ENCODE measurements at regions not wholly inside any gene's neighbourhood (a gene's known extent, or its start where the extent isn't known, plus 50 kb on each side); places are given as distances from the start of the nearest gene placed in this dataset.

GRCh38 chr2:221156062-221156734, 415.9 kb downstream of the EPHA4 start:
- DNase-seq (ENCODE audit: low spot score): no peak
- in situ Hi-C loops (cut with HindIII; ENCODE audit: low sequenced_read_pairs): no loop called here

- in situ Hi-C loops (cut with HindIII; ENCODE audit: low sequenced_read_pairs): no loop called here
- no peak for DNase-seq (ENCODE audit: low spot score)
These were observed 410.9 kb downstream of the EPHA4 start for GRCh38 chr2:221161186-221161585.

- DNase-seq (ENCODE audit: low spot score): no peak
- in situ Hi-C loops (cut with HindIII; ENCODE audit: low sequenced_read_pairs): no loop called here
These were observed 405.8 kb downstream of the EPHA4 start for GRCh38 chr2:221166292-221166691.

GRCh38 chr2:221167561-221167960, 404.5 kb downstream of the EPHA4 start:
- DNase-seq (ENCODE audit: low spot score): no peak
- in situ Hi-C loops (cut with HindIII; ENCODE audit: low sequenced_read_pairs): no loop called here

GRCh38 chr2:221169724-221170123, 402.4 kb downstream of the EPHA4 start:
- in situ Hi-C loops (cut with HindIII; ENCODE audit: low sequenced_read_pairs): no loop called here
- DNase-seq (ENCODE audit: low spot score): no peak

- in situ Hi-C loops (cut with HindIII; ENCODE audit: low sequenced_read_pairs): no loop called here
These were observed 401.6 kb downstream of the EPHA4 start for GRCh38 chr2:221170548-221170947.

GRCh38 chr2:221176667-221177066, 395.4 kb downstream of the EPHA4 start:
- peak; percentile 61 for DNase-seq (ENCODE audit: low spot score)
- in situ Hi-C loops (cut with HindIII; ENCODE audit: low sequenced_read_pairs): no loop called here

More at GRCh38 chr2:221170548-221170947, 401.6 kb downstream of the EPHA4 start:
- DNase-seq (ENCODE audit: low spot score): no peak

- in situ Hi-C loops (cut with HindIII; ENCODE audit: low sequenced_read_pairs): no loop called here
- DNase-seq (ENCODE audit: low spot score): no peak
These were observed 394.0 kb downstream of the EPHA4 start for GRCh38 chr2:221178139-221178538.

- DNase-seq (ENCODE audit: low spot score): no peak
- in situ Hi-C loops (cut with HindIII; ENCODE audit: low sequenced_read_pairs): no loop called here
These were observed 385.2 kb downstream of the EPHA4 start for GRCh38 chr2:221186873-221187272.

GRCh38 chr2:221189431-221190067, 382.6 kb downstream of the EPHA4 start:
- in situ Hi-C loops (cut with HindIII; ENCODE audit: low sequenced_read_pairs): no loop called here
- no peak for DNase-seq (ENCODE audit: low spot score)

- in situ Hi-C loops (cut with HindIII; ENCODE audit: low sequenced_read_pairs): no loop called here
- no peak for DNase-seq (ENCODE audit: low spot score)
These were observed 376.3 kb downstream of the EPHA4 start for GRCh38 chr2:221195829-221196228.

GRCh38 chr2:221197225-221197856, 374.8 kb downstream of the EPHA4 start:
- no peak for DNase-seq (ENCODE audit: low spot score)

GRCh38 chr2:221198309-221198708, 373.8 kb downstream of the EPHA4 start:
- DNase-seq (ENCODE audit: low spot score): no peak
- in situ Hi-C loops (cut with HindIII; ENCODE audit: low sequenced_read_pairs): no loop called here

More at GRCh38 chr2:221197225-221197856, 374.8 kb downstream of the EPHA4 start:
- in situ Hi-C loops (cut with HindIII; ENCODE audit: low sequenced_read_pairs): no loop called here

- in situ Hi-C loops (cut with HindIII; ENCODE audit: low sequenced_read_pairs): no loop called here
- DNase-seq (ENCODE audit: low spot score): no peak
These were observed 371.8 kb downstream of the EPHA4 start for GRCh38 chr2:221200184-221200839.

- no peak for DNase-seq (ENCODE audit: low spot score)
- in situ Hi-C loops (cut with HindIII; ENCODE audit: low sequenced_read_pairs): no loop called here
These were observed 369.7 kb downstream of the EPHA4 start for GRCh38 chr2:221202431-221202830.

GRCh38 chr2:221203125-221203524, 369.0 kb downstream of the EPHA4 start:
- no peak for DNase-seq (ENCODE audit: low spot score)
- in situ Hi-C loops (cut with HindIII; ENCODE audit: low sequenced_read_pairs): no loop called here

- in situ Hi-C loops (cut with HindIII; ENCODE audit: low sequenced_read_pairs): no loop called here
- peak; percentile 9 for DNase-seq (ENCODE audit: low spot score)
These were observed 368.2 kb downstream of the EPHA4 start for GRCh38 chr2:221203856-221204255.

GRCh38 chr2:221204699-221205098, 367.4 kb downstream of the EPHA4 start:
- in situ Hi-C loops (cut with HindIII; ENCODE audit: low sequenced_read_pairs): no loop called here
- no peak for DNase-seq (ENCODE audit: low spot score)

GRCh38 chr2:221205103-221205673, 366.9 kb downstream of the EPHA4 start:
- in situ Hi-C loops (cut with HindIII; ENCODE audit: low sequenced_read_pairs): no loop called here
- no peak for DNase-seq (ENCODE audit: low spot score)

GRCh38 chr2:221210686-221211085, 361.4 kb downstream of the EPHA4 start:
- DNase-seq (ENCODE audit: low spot score): no peak
- in situ Hi-C loops (cut with HindIII; ENCODE audit: low sequenced_read_pairs): no loop called here

Data from G401 (cell line).